HepG2 (cell line): ENCODE measurements at regions not wholly inside any gene's neighbourhood (a gene's known extent, or its start where the extent isn't known, plus 50 kb on each side); places are given as distances from the start of the nearest gene placed in this dataset.

ENCODE experiments used
- ATAC-seq: fragments of 200-7000 bp; cut with Tn5 transposase; 3 replicates; pipeline ENCODE4 v1.9.1; 2020; ENCODE audit warnings: mild to moderate bottlenecking, moderate library complexity
- BruUV-seq: library from RNA; stranded (reverse); fragments of 400-500 nt; replicated peaks from 2 replicates; lab custom pipeline; 2021; lab: Mats Ljungman, UMichigan
- CTCF ChIA-PET: fragments of 300-600 bp; formaldehyde crosslinking; extraction: SDS; loops from one replicate; lab custom pipeline; 2021; ENCODE audit warnings: low total read pairs, inconsistent platforms, low intra/inter-chr PET ratio; lab: Yijun Ruan, JAX
- POLR2A ChIA-PET: fragments of 350-600 bp; sonication (Branson Sonifier 250); formaldehyde crosslinking; loops from one replicate; lab custom pipeline; 2020; ENCODE audit warnings: antibody characterized with exemption, inconsistent platforms; lab: Yijun Ruan, JAX
- DNase-seq: peaks from one replicate; pipeline ENCODE4 v3.0.0-alpha.2; 2015; ENCODE audit warnings: low spot score
- FAIRE-seq: peaks from 3 replicates; lab custom pipeline; 2011; peaks lifted over from hg19 to GRCh38; lab: Jason Lieb, UNC
- H2AFZ ChIP-seq: one replicate; pipeline ENCODE4 v1.6.1; 2011; ENCODE audit warnings: low read length, inconsistent platforms
- H3K27ac ChIP-seq: fragments of 300-600 bp; 3 replicates; pipeline ENCODE4 v1.8.0; 2011; ENCODE audit warnings: mixed run types, mild to moderate bottlenecking, mixed read lengths, low read length, inconsistent platforms; ENCODE audit not compliant: insufficient read depth; ENCODE audit errors: extremely low read length
- H3K27me3 ChIP-seq, 2 experiments: fragments of 200-600 bp in 1 of 2; 2 replicates in 1 of 2; 3 replicates in 1 of 2; pipeline versions ENCODE4 v1.6.0 to v1.8.0; 2011; ENCODE audit warnings: low read length in 2 of 2, mild to moderate bottlenecking in 2 of 2, moderate library complexity in 2 of 2, inconsistent platforms in 1 of 2; ENCODE audit not compliant: insufficient read depth in 2 of 2, control insufficient read depth in 1 of 2
- H3K36me3 ChIP-seq, 2 experiments: fragments of 200-600 bp in 1 of 2; replicated peaks in 1 of 2; 2 replicates in 1 of 2; 3 replicates in 1 of 2; pipeline versions ENCODE4 v1.5.1 to v1.8.0; 2011; ENCODE audit warnings: low read length in 2 of 2, inconsistent platforms in 1 of 2; ENCODE audit not compliant: insufficient read depth in 2 of 2, control insufficient read depth in 1 of 2
- H3K4me1 ChIP-seq: 2 replicates; pipeline ENCODE4 v1.5.1; 2012; ENCODE audit warnings: low read length, inconsistent platforms; ENCODE audit not compliant: insufficient read depth
- H3K4me2 ChIP-seq: 2 replicates; pipeline ENCODE4 v1.6.0; 2011; ENCODE audit warnings: low read depth, low read length, inconsistent platforms
- H3K4me3 ChIP-seq, 3 experiments: fragments of 200-600 bp in 1 of 3; sonication (generic), shearing (Covaris generic) in 1 of 3; replicated peaks in 1 of 3; 2 replicates each; pipeline ENCODE4 v1.5.1; 2011 to 2016; ENCODE audit warnings: low read length in 3 of 3, inconsistent platforms in 2 of 3, low read depth in 2 of 3, mild to moderate bottlenecking in 2 of 3, control low read depth in 1 of 3, mixed read lengths in 1 of 3; ENCODE audit not compliant: insufficient read depth in 1 of 3
- H3K79me2 ChIP-seq: one replicate; pipeline ENCODE4 v1.6.1; 2011; ENCODE audit warnings: low read length, inconsistent platforms; ENCODE audit not compliant: insufficient read depth
- H3K9ac ChIP-seq: 2 replicates; pipeline ENCODE4 v1.6.0; 2011; ENCODE audit warnings: mild to moderate bottlenecking, low read depth, low read length, inconsistent platforms; ENCODE audit not compliant: insufficient read depth
- H3K9me3 ChIP-seq: 2 replicates; pipeline ENCODE4 v1.5.1; 2012; ENCODE audit warnings: mild to moderate bottlenecking, low read length
- H4K20me1 ChIP-seq: 2 replicates; pipeline ENCODE4 v1.6.0; 2011; ENCODE audit warnings: inconsistent platforms, mild to moderate bottlenecking, low read length, moderate library complexity; ENCODE audit not compliant: insufficient read depth
- AHR ChIP-seq: IDR thresholded peaks from 2 replicates; pipeline ENCODE4 v1.6.1; 2018; ENCODE audit warnings: missing genetic modification reagents, missing compliant biosample characterization
- DNMT3B ChIP-seq: conservative IDR thresholded peaks from 2 replicates; pipeline ENCODE4 v1.6.1; 2016; ENCODE audit warnings: missing biosample characterization, control low read depth
- HIVEP1 ChIP-seq: sonication (generic); formaldehyde crosslinking; IDR thresholded peaks from 2 replicates; pipeline ENCODE4 v1.4.0; 2020; ENCODE audit warnings: mild to moderate bottlenecking, missing genetic modification reagents
- IRF2 ChIP-seq: IDR thresholded peaks from 2 replicates; pipeline ENCODE4 v1.6.1; 2018; ENCODE audit warnings: missing genetic modification reagents, missing compliant biosample characterization
- MED8 ChIP-seq: sonication (generic); formaldehyde crosslinking; IDR thresholded peaks from 2 replicates; pipeline ENCODE4 v1.8.1; 2023; ENCODE audit warnings: mild to moderate bottlenecking, missing genetic modification reagents; ENCODE audit not compliant: insufficient replicate concordance
- NAIF1 ChIP-seq: sonication (generic); formaldehyde crosslinking; IDR thresholded peaks from 2 replicates; pipeline ENCODE4 v1.5.0; 2020; ENCODE audit warnings: mild to moderate bottlenecking, missing genetic modification reagents, borderline replicate concordance
- NFE2L2 ChIP-seq: fragments of 150-350 bp; IDR thresholded peaks from 2 replicates; pipeline ENCODE4 v1.6.1; 2014; ENCODE audit warnings: low read length
- PHF8 ChIP-seq: sonication (generic); formaldehyde crosslinking; IDR thresholded peaks from 2 replicates; pipeline ENCODE4 v1.5.0; 2020; ENCODE audit warnings: missing genetic modification reagents
- RBM22 ChIP-seq: fragments of 200-400 bp; formaldehyde crosslinking; optimal IDR thresholded peaks from 2 replicates; pipeline ENCODE3; 2017; ENCODE audit warnings: mild to moderate bottlenecking, low read length, moderate library complexity
- RCOR2 ChIP-seq: IDR thresholded peaks from 2 replicates; pipeline ENCODE4 v1.6.1; 2016; ENCODE audit warnings: missing biosample characterization, missing genetic modification reagents
- TBX2 ChIP-seq: sonication (generic); formaldehyde crosslinking; IDR thresholded peaks from 2 replicates; pipeline ENCODE4 v1.5.0; 2020; ENCODE audit warnings: missing genetic modification reagents, mild to moderate bottlenecking, borderline replicate concordance
- TGIF2 ChIP-seq: IDR thresholded peaks from 2 replicates; pipeline ENCODE4 v1.6.1; 2016; ENCODE audit warnings: control low read depth, missing compliant biosample characterization
- TP53 ChIP-seq: sonication (generic); formaldehyde crosslinking; conservative IDR thresholded peaks from 2 replicates; pipeline ENCODE4 v1.4.0; 2020; ENCODE audit warnings: missing genetic modification reagents
- ZBTB3 ChIP-seq: sonication (generic); formaldehyde crosslinking; IDR thresholded peaks from 2 replicates; pipeline ENCODE4 v1.4.0; 2020; ENCODE audit warnings: low read depth, mild to moderate bottlenecking, moderate library complexity, missing genetic modification reagents, borderline replicate concordance
- ZFP41 ChIP-seq: sonication (generic); formaldehyde crosslinking; IDR thresholded peaks from 2 replicates; pipeline ENCODE4 v1.4.0; 2020; ENCODE audit warnings: mild to moderate bottlenecking, missing genetic modification reagents, borderline replicate concordance
- ZNF282 ChIP-seq: fragments of 450-650 bp; IDR thresholded peaks from 2 replicates; pipeline ENCODE4 v1.6.1; 2018; ENCODE audit not compliant: partially characterized antibody
- ZNF354B ChIP-seq: sonication (generic); formaldehyde crosslinking; IDR thresholded peaks from 2 replicates; pipeline ENCODE4 v1.8.0; 2022; ENCODE audit warnings: mild to moderate bottlenecking, missing genetic modification reagents
- ZNF772 ChIP-seq: sonication (generic); formaldehyde crosslinking; IDR thresholded peaks from 2 replicates; pipeline ENCODE4 v1.5.0; 2020; ENCODE audit warnings: mild to moderate bottlenecking, missing genetic modification reagents
- WGBS: methylation state at CpG from one replicate; pipeline ENCODE4 v1.1.6; 2017; ENCODE audit warnings: low lambda C conversion rate; 5-methylcytosine and 5-hydroxymethylcytosine counted together
- in situ Hi-C: cut with HindIII; loops from 2 replicates; pipeline ENCODE4 v1.10.0; 2017; ENCODE audit warnings: low pct_unique_long_range_greater_than_20kb; ENCODE audit not compliant: extremely low pct_ligation_motif_present
- intact Hi-C: fragments of 100-400 bp; cut with micrococcal nuclease; formaldehyde crosslinking; loops from one replicate; pipeline ENCODE4 v1.10.0; 2022; ENCODE audit not compliant: unreplicated experiment
- TF ChIP-seq, protein P1 (sequence below): sonication (generic); formaldehyde crosslinking; IDR thresholded peaks from 2 replicates; pipeline ENCODE4 v1.4.0; 2020; ENCODE audit warnings: missing genetic modification reagents, borderline replicate concordance

DNA sequence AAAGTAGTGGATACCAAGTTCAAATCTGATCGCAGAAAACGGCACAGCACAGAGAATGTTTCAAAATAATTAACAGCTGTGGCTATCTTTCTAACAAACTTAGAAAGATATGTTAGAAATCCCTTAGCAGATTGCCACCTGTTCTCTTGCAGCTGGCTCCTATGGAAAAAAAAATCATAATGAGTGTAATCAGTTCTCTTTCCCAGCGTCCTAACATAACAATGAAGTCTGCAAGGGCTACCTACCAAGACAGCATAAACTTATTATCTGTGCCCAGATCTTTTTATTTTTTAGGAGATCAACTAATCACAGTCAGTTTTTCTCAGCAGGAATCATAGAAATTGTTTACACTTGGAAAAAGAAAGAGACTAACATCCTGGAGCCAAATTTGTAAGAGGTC lies 358.6 kb upstream of the FOXG1 start:
- intact Hi-C loops = no loop called here
- no peak for ATAC-seq
- in situ Hi-C loops = no loop called here
- 11% methylated on average over 3 of the region's 3 CpGs for WGBS
- TF ChIP-seq, protein P1, sequence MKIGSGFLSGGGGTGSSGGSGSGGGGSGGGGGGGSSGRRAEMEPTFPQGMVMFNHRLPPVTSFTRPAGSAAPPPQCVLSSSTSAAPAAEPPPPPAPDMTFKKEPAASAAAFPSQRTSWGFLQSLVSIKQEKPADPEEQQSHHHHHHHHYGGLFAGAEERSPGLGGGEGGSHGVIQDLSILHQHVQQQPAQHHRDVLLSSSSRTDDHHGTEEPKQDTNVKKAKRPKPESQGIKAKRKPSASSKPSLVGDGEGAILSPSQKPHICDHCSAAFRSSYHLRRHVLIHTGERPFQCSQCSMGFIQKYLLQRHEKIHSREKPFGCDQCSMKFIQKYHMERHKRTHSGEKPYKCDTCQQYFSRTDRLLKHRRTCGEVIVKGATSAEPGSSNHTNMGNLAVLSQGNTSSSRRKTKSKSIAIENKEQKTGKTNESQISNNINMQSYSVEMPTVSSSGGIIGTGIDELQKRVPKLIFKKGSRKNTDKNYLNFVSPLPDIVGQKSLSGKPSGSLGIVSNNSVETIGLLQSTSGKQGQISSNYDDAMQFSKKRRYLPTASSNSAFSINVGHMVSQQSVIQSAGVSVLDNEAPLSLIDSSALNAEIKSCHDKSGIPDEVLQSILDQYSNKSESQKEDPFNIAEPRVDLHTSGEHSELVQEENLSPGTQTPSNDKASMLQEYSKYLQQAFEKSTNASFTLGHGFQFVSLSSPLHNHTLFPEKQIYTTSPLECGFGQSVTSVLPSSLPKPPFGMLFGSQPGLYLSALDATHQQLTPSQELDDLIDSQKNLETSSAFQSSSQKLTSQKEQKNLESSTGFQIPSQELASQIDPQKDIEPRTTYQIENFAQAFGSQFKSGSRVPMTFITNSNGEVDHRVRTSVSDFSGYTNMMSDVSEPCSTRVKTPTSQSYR (CRISPR knock-in tag) = no peak
- TF ChIP-seq ZNF772 (CRISPR knock-in tag) = no peak
- BruUV-seq = no TSS peak
- H3K27ac ChIP-seq = no peak overlapping the region
- no peak for FAIRE-seq
- ChIA-PET CTCF (no interaction called here), POLR2A (no interaction called here)
- H3K79me2 ChIP-seq = no peaks in the 10 kb centered on the region
- H3K36me3 ChIP-seq = no peaks in the 10 kb centered on the region
- H3K4me2 ChIP-seq = no peak overlapping the region
- H3K4me3 ChIP-seq = no peak overlapping the region
- H3K9me3 ChIP-seq = peaks cover 93% of the 10 kb centered on the region
- H3K9ac ChIP-seq = no peak overlapping the region
- DNase-seq = no peak
- H2AFZ ChIP-seq = no peak overlapping the region
- no peaks in the 10 kb centered on the region for H4K20me1 ChIP-seq
- no peaks in the 10 kb centered on the region for H3K27me3 ChIP-seq
- no peaks in the 10 kb centered on the region for H3K4me1 ChIP-seq

DNA sequence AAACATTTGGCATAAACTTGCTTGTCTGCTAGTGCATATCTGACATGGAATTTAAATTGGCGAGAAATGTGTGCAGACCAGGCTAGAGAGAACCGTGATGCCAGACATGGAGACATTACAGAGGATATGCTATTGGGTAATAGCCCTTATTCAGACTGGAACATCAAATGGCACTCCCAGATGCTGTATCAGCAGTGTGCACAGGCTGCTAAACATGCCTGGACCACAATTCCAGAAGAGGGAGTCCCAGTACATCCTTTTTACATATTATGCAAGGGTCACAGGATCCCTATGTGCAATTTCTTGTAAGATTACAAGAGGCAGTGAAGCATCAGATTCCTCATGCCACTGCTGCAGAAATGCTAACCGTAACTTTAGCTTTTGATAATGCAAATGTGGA lies 354.5 kb upstream of the FOXG1 start:
- 2% methylated on average over 3 of the region's 3 CpGs for WGBS
- FAIRE-seq = no peak
- Histone ChIP-seq H4K20me1 (no peaks in the 10 kb centered on the region), H3K9me3 (peaks cover 71% of the 10 kb centered on the region), H3K79me2 (no peaks in the 10 kb centered on the region), H3K36me3 (no peaks in the 10 kb centered on the region), H3K27me3 (no peaks in the 10 kb centered on the region), H2AFZ (no peak overlapping the region), H3K4me1 (no peaks in the 10 kb centered on the region), H3K27ac (no peak overlapping the region), H3K4me3 (no peak overlapping the region), H3K9ac (no peak overlapping the region), H3K4me2 (no peak overlapping the region)
- CTCF ChIA-PET = no interaction called here
- POLR2A ChIA-PET = no interaction called here
- no TSS peak for BruUV-seq
- intact Hi-C loops (no loop called here), in situ Hi-C loops (no loop called here)
- no peak for ATAC-seq
- no peak for DNase-seq
- no peak for TF ChIP-seq ZNF282
- no peak for TF ChIP-seq HIVEP1
- TF ChIP-seq ZBTB3 (CRISPR knock-in tag) = no peak
- TF ChIP-seq ZFP41 (CRISPR knock-in tag) = no peak
- TF ChIP-seq DNMT3B (CRISPR knock-in tag) = no peak
- no peak for TF ChIP-seq ZNF354B (CRISPR knock-in tag)
- TF ChIP-seq RCOR2 = no peak
- TF ChIP-seq TBX2 (CRISPR knock-in tag) = no peak
- TF ChIP-seq RBM22 = no peak
- TF ChIP-seq TP53 (CRISPR knock-in tag) = no peak
- no peak for TF ChIP-seq NFE2L2
- no peak for TF ChIP-seq NAIF1
- TF ChIP-seq IRF2 (CRISPR knock-in tag) = no peak
- TF ChIP-seq PHF8 (CRISPR knock-in tag) = no peak
- no peak for TF ChIP-seq MED8 (CRISPR knock-in tag)
- no peak for TF ChIP-seq TGIF2 (CRISPR knock-in tag)
- TF ChIP-seq AHR (CRISPR knock-in tag) = no peak
